CD1c-positive myeloid dendritic cell (primary cell): ENCODE measurements at regions not wholly inside any gene's neighbourhood (a gene's known extent, or its start where the extent isn't known, plus 50 kb on each side); places are given as distances from the start of the nearest gene placed in this dataset.
A peak's percentile ranks its signal among the peaks of the same experiment; 100 is the strongest.
"Not testable (repeated sequence)": the region's sequence is repeated elsewhere in the genome, so short reads cannot be mapped to it uniquely, and the experiment has no call there.

Experiments used
- DNase-seq: peaks from one replicate; pipeline ENCODE4 v3.0.0-alpha.2; 2016; ENCODE audit errors: extremely low spot score

GRCh38 chr2:91742973-91743490 is 3051.6 kb downstream of the RPIA start:
- DNase-seq: not testable (repeated sequence)

DNA sequence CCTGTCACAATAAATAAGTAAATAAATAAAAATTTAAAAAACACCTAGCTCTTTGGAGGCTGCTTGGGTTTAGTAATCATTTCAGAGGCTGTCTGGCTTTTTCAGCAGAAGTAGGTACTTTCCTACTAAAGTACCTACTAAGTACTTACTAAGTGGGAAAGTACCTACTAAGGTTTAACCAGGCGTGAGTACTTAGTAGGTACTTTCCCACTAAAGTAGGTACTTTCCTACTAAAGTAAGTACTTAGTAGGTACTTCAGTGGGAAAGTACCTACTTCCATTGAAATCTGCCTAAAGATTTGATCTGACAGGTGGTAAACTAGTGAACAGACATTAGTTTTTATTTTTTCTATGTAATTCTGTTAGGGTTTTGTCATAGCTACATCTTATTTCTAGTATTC is 3052.4 kb downstream of the RPIA start:
- not testable (repeated sequence) for DNase-seq

GRCh38 chr2:91744700-91745141 is 3053.2 kb downstream of the RPIA start:
- DNase-seq: not testable (repeated sequence)

DNA sequence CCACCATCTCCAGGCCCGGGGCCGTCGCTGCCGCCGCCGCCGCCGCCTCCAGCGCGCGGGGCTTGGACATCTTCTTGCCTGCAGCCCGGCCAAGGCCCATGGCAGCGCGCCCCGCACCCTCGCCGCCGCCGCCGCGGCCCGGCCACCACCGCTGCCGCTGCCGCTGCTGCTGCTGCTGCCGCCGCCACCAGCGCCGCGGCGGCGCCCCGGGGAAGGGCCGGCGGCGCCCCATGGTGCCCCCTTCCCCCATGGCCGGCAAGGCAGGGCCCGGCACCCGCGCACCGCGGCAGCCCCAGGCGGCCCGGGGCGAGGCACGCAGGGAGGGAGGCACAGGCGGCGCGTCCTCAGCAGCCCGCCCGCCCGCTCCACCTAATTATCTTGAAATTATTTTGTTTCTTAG is 3057.4 kb downstream of the RPIA start:
- no peak for DNase-seq

DNA sequence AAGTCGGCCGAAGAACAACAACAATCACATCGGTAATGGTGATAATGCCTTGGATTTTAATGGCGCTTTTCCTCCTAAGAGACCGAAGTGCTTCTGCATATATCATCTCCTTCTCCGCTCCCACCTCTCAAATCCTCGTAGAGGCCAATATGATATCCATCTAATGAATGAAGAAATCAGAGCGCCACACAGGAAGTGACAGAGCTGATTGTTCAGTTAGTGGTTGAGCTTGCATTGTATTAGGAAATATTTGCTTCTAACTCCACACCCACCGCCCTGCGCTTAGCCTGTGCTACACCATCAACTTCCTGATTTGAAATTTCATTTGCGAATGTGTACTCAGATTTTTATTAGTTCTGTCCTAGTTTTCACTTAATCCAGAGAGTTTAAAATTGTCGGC is 3058.2 kb downstream of the RPIA start:
- peak; percentile 17 for DNase-seq

DNA sequence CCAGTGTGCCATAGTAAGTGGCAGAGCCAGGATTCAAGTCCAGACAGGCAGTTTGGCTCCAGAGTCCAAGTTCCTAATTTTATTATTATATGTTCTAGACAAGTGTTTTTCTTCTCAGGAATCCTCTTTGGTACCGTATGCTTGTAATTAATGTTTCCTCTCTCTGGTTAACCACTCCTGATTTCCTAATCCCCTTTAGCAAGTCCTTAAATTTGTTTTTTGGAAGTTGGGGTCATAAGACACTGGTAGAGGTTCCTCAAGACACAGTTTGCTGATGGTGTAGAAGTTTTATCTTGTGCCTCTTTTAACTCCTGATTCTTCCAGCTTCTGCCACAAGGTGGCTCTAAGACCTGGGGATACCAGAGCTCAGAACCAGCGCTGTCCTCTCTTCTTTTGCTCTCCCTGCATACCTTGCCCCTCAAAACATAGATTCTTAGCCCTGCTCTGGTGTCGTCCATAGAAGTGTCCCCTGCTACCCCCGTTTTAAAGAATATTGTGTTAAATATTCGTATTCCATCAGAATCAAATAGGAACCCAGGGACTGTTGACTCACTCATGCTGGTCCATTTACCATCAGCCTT is 3068.0 kb downstream of the RPIA start:
- DNase-seq: not testable (repeated sequence)

DNA sequence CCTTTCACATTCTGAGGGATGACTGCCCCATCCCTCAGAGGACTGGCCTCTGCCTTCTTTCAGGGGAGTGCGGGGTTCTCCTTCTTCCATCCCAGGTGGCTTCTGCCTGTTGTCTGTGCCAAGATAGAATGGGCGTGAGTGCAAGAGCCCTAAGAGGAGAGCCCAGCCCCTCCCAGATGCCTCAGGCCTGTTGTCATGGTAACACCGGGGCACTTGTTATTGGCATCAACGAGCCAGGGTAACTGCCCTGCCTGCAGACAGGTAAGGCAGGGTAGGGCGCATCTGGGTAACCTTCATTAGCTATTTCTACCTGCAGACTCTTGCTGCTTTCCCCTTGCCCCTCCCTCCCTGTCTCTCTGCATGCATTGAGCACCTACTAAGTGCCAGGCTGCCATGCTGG is 3069.2 kb downstream of the RPIA start:
- not testable (repeated sequence) for DNase-seq

DNA sequence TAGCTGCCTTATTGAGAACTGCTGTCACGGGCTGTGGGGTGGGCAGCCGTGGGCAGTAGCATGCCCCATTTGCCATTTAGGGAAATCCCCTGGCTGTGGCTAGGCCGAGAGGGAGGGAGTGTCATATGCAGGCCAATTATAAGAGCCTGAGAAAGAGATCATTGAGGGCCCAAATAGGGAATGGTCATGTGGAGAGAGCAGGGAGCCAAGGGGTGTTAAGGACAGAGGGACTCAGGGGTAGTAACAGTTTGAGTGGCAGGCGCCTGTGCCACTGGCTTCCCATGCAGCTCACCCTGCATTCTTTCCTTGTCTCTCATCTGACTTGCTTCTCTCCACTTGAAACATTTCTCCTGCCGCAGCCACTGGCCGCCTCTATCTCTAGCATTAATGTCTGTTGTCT is 3070.8 kb downstream of the RPIA start:
- DNase-seq: not testable (repeated sequence)

DNA sequence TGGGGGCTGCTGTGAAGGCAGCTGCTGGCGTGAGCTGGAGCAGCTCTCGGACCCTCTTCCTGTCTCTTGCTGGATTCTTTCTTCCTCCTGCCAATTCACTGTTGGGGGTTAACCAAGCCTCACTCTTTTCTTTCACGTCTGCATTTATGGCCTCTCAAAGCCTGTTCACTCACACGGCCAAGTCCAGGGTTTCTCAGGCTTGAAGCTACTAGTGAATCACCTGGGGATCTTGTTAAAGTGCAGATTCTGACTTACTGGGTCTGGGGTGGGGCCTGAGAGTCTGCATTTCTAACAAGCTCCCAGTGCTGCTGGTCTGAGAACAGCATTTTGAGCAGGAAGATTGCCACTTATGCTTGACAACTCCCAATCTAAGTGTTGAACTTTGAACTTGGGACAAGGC is 3072.2 kb downstream of the RPIA start:
- not testable (repeated sequence) for DNase-seq

DNA sequence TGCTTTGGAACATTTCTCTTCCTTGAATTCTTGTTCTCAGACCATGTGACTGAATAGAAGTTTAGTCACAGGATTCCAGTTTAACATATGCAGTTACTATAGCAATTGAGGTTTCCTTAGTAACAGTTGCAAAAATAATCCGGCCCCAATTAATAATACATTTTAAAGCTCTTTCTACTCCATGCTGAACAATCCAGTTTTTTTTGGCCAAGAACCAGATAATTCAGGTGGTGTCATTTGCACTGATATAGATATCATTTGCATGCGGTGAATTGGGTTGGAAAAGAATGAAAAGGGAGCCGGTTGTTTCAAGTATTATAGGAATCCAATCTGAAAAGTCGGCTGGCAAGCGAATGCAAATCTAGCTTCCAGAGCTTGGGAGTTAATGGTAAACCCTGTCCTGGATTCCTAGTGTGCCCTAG is 3073.1 kb downstream of the RPIA start:
- not testable (repeated sequence) for DNase-seq

DNA sequence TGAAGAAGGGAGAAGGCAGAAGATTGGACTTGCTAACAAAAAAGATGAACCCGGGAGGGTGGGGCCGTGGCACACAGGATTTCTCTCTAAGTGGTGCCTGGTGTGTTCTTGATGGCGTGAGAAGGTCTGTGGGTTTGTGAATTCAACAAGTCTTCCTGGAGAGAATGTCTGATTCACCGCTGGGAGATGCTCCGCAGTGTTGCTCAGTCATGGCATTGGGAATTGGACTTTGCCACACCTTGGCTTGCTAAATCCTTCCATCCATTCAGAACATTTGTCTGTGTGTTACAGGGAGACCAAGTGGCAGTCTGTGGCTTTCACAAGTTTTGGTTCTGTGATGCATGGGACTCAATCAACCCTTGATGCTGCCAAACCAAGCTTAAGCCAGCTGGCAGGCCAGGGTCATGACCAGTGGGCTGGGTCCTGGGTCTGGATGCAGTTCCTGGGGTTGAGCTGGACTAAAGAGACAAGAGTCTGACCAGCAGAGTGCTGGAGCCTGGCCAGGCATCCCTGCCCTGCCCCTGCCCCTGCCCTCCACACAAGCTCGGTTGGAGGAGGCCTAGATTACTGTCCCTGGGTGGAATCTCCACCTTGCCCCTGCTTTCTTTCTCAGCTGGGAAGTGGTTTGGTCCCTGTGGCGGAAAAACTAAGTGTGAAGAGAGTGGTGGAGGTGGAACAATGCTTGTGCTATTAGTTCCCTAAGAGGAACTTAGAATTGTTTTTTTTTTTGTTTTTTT is 3073.7 kb downstream of the RPIA start:
- not testable (repeated sequence) for DNase-seq

- DNase-seq: peak; percentile 71
These were observed 3075.0 kb downstream of the RPIA start for GRCh38 chr2:91766349-91767048.

DNA sequence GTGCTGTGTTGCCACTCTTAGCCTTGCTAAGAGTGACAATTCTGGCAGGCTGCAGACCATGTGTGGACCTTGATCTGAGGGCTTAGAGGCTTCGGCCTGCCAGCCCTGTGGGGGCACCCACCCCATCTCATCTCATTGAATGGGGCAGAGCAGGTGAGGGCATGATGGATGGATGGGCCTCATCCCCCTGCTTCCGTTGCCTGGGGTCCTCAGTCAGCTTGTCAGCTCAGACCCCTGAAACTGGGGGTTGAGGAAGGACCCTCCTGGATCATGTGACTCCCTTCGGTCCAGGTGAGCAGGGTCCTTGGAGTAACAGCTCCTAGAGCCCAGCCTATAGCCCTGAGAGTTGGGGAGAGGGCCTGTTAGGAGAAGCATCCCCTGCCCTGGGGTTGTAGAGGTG is 3076.8 kb downstream of the RPIA start:
- not testable (repeated sequence) for DNase-seq

GRCh38 chr2:91768997-91769396 is 3077.5 kb downstream of the RPIA start:
- DNase-seq: not testable (repeated sequence)

- DNase-seq: not testable (repeated sequence)
These were observed 3078.6 kb downstream of the RPIA start for GRCh38 chr2:91770046-91770575.

- not testable (repeated sequence) for DNase-seq
These were observed 3080.1 kb downstream of the RPIA start for GRCh38 chr2:91771604-91772003.

GRCh38 chr2:91772240-91772937 is 3080.9 kb downstream of the RPIA start:
- DNase-seq: peak; percentile 47

DNA sequence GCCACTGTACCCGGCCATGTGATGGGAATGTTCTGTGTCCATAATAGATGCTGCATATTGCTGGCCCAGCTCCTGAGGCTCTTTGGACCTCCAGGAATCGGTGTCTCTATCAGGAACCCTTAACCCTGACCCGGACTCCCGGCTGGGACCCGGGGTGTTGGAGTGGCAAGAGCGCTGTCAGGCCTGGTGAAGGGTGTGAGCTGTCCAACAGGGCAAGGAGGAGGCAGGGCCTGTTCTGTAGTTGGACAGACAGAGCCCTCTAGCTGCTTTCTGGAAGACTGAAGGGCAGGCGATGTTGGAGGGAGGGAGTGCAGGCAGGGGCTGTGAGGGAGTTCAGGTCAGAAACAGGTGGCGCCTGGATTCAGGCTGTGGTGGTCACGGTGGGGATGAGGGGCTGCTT is 3082.3 kb downstream of the RPIA start:
- not testable (repeated sequence) for DNase-seq

GRCh38 chr2:91775193-91775592 is 3083.7 kb downstream of the RPIA start:
- DNase-seq: not testable (repeated sequence)

DNA sequence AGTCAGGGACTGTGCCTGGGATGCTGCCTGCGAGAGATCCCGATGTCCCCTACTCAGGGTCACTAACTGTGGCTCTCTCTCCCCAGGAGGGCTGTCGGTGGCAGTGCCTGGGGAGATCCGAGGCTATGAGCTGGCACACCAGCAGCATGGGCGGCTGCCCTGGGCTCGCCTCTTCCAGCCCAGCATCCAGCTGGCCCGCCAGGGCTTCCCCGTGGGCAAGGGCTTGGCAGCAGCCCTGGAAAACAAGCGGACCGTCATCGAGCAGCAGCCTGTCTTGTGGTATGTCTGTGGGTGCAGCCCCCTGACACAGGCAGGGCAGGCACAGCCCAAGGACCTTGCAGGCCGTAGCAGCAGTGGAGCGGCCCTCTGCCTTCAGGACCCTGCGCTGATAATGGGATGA is 3088.9 kb downstream of the RPIA start:
- DNase-seq: not testable (repeated sequence)

DNA sequence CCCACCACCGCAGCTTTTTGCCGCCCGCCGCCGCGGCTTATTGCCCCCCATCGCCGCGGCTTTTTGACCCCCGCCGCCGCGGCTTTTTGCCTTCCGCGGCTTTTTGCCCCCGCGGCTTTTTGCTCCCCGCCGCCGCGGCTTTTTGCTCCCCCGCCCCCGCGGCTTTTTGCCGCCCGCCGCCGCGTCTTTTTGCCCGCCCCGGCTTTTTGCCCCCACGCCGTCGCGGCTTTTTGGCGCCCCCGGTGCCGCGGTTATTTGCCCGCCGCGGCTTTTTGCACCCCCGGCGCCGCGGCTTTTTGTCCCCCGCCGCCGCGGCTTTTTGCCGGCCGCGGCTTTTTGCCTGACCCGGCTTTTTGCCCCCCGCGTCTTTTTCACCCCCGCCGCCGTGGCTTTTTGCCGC is 3061.8 kb upstream of the TEKT4 start:
- DNase-seq: not testable (repeated sequence)
